A673 (cell line): ENCODE measurements at regions not wholly inside any gene's neighbourhood (a gene's known extent, or its start where the extent isn't known, plus 50 kb on each side); places are given as distances from the start of the nearest gene placed in this dataset.

ENCODE experiments used
- BruUV-seq: library from RNA; stranded (reverse); fragments of 400-500 nt; replicated peaks from 2 replicates; lab custom pipeline; 2021; lab: Mats Ljungman, UMichigan
- CTCF ChIA-PET: fragments of 300-600 bp; sonication (Branson Sonifier 250); formaldehyde crosslinking; loops from one replicate; lab custom pipeline; 2022; ENCODE audit warnings: antibody characterized with exemption; lab: Charles Lee
- POLR2A ChIA-PET: fragments of 300-600 bp; sonication (Branson Sonifier 250); formaldehyde crosslinking; loops from one replicate; lab custom pipeline; 2022; ENCODE audit warnings: antibody characterized with exemption; ENCODE audit not compliant: low non-redundant PET; lab: Charles Lee
- DNase-seq: peaks from one replicate; pipeline ENCODE4 v3.0.0-alpha.2; 2015; ENCODE audit warnings: low spot score
- H3K27ac ChIP-seq: fragments of 200-600 bp; sonication (generic); 2 replicates; pipeline ENCODE4 v1.5.1; 2016; ENCODE audit warnings: mixed run types, low read depth, mild to moderate bottlenecking, mixed read lengths, antibody characterized with exemption, low read length; ENCODE audit not compliant: poor library complexity, severe bottlenecking
- H3K27me3 ChIP-seq: fragments of 200-600 bp; sonication (generic); replicated peaks from 2 replicates; pipeline ENCODE4 v1.6.1; 2017; ENCODE audit warnings: mixed run types, low read depth, mild to moderate bottlenecking, mixed read lengths, antibody characterized with exemption, low read length; ENCODE audit not compliant: insufficient read depth, poor library complexity
- H3K36me3 ChIP-seq: fragments of 200-600 bp; sonication (generic); 2 replicates; pipeline ENCODE4 v1.6.1; 2016; ENCODE audit warnings: mixed run types, mild to moderate bottlenecking, mixed read lengths, antibody characterized with exemption, low read length; ENCODE audit not compliant: insufficient read depth, poor library complexity, severe bottlenecking
- H3K4me1 ChIP-seq: fragments of 200-600 bp; sonication (generic); 2 replicates; pipeline ENCODE4 v1.6.1; 2017; ENCODE audit warnings: mixed run types, mild to moderate bottlenecking, mixed read lengths, antibody characterized with exemption, low read length; ENCODE audit not compliant: insufficient read depth, poor library complexity, severe bottlenecking
- H3K4me3 ChIP-seq: fragments of 200-600 bp; sonication (generic); 2 replicates; pipeline ENCODE4 v1.5.1; 2016; ENCODE audit warnings: low read depth, mixed run types, mild to moderate bottlenecking, mixed read lengths, low read length; ENCODE audit not compliant: poor library complexity, severe bottlenecking
- H3K9me3 ChIP-seq: fragments of 200-600 bp; sonication (generic); 2 replicates; pipeline ENCODE4 v1.6.1; 2016; ENCODE audit warnings: mixed run types, low read depth, mild to moderate bottlenecking, mixed read lengths, antibody characterized with exemption, low read length; ENCODE audit not compliant: poor library complexity, severe bottlenecking
- CTCF ChIP-seq: fragments of 300-800, 200-600 bp; sonication (generic); conservative IDR thresholded peaks from 2 replicates; pipeline ENCODE4 v1.5.1; 2017; ENCODE audit warnings: low read depth, mild to moderate bottlenecking, antibody characterized with exemption, low read length, moderate library complexity, mixed read lengths
- EZH2 ChIP-seq: fragments of 200-600 bp; sonication (generic); IDR thresholded peaks from 2 replicates; pipeline ENCODE4 v1.6.1; 2017; ENCODE audit warnings: borderline replicate concordance, low read depth, mild to moderate bottlenecking, mixed read lengths, antibody characterized with exemption, low read length; ENCODE audit not compliant: poor library complexity, severe bottlenecking
- intact Hi-C: fragments of 100-400 bp; cut with micrococcal nuclease; formaldehyde crosslinking; loops from one replicate; pipeline ENCODE4 v1.10.0; 2022; ENCODE audit not compliant: unreplicated experiment

DNA sequence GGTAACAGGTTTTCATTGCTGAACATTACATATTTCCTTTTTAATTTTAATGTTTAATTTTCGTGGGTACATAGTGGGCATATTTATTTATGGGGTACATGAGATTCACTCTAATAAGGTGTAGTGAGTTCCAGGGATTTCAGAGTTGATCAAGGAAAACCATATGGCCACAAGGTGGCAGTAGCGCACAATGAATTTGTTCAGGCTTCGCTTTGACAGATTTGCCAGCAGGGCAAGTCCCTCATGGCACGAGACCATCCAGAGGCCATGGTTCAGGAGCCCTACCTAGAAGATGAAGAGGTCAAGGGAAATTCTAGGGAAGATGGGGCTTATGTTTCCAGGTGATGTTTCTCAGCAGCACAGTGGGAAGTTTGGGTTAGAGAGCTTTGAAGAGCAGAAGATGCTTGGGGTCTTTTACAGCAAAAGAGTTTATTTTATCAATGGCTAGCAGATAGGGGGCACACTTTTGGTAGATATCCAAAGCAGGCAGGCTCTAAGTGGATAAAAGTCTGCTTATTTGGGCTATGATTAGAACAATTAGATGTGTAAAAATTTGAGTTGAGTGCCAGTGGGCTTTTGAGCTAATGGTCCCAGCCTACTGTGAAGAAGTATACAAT, 1004.4 kb downstream of the AACS start:
- no peak overlapping the region for H3K4me3 ChIP-seq
- ChIA-PET CTCF (interaction anchor here (0.6 kb wide), 1 partner anchor 637 kb away, joined by 3 read pairs; no protein-coding TSS in a partner anchor), POLR2A (no interaction called here)
- no TSS peak for BruUV-seq
- no peaks in the 10 kb centered on the region for H3K36me3 ChIP-seq
- peak; percentile 85 for TF ChIP-seq CTCF
- no peak for TF ChIP-seq EZH2
- no peak overlapping the region for H3K27ac ChIP-seq
- peak; percentile 86 for DNase-seq
- no peaks in the 10 kb centered on the region for H3K27me3 ChIP-seq
- intact Hi-C loops = loop anchor here (1.0 to 10.0 kb wide), 9 partner anchors 537 to 1607 kb away; partner anchors contain the start of gene TMEM132B
- no peaks in the 10 kb centered on the region for H3K4me1 ChIP-seq
- H3K9me3 ChIP-seq = peaks cover 9% of the 10 kb centered on the region

DNA sequence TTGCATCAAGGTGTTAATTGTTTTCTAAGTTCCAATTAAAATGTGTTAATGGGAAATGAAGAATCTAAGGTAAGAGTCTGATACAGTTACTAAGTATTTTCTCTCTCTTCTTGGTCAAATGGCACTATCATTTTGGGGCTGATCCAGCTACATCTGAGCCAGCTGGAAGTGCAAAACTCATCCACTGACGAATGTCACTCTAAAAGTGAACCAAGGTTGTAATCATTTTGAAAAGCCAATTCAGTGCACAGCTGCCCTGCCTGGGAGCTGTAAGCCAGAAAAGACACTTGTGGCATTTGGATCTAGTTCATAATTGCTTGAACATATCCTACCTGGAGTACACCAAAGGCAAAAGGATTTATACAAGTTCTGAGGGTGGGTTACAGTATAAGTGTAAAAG, 1011.3 kb downstream of the AACS start:
- ChIA-PET CTCF (no interaction called here), POLR2A (no interaction called here)
- TF ChIP-seq CTCF = no peak
- TF ChIP-seq EZH2 = no peak
- Histone ChIP-seq H3K4me3 (no peak overlapping the region), H3K9me3 (no peaks in the 10 kb centered on the region), H3K4me1 (no peaks in the 10 kb centered on the region), H3K36me3 (no peaks in the 10 kb centered on the region), H3K27me3 (no peaks in the 10 kb centered on the region), H3K27ac (no peak overlapping the region)
- intact Hi-C loops = no loop called here
- DNase-seq = no peak
- BruUV-seq = no TSS peak

GRCh38 chr12:126083926-126084325, 1018.7 kb downstream of the AACS start:
- POLR2A ChIA-PET = no interaction called here
- Histone ChIP-seq H3K9me3 (no peaks in the 10 kb centered on the region), H3K27me3 (no peaks in the 10 kb centered on the region), H3K36me3 (no peaks in the 10 kb centered on the region), H3K27ac (no peak overlapping the region), H3K4me3 (no peak overlapping the region), H3K4me1 (no peaks in the 10 kb centered on the region)
- BruUV-seq = no TSS peak
- CTCF ChIA-PET = no interaction called here
- DNase-seq = no peak
- intact Hi-C loops = no loop called here
- TF ChIP-seq EZH2 (no peak), CTCF (no peak)
